ENCODE measurements at regions not wholly inside any gene's neighbourhood (a gene's known extent, or its start where the extent isn't known, plus 50 kb on each side); places are given as distances from the start of the nearest gene placed in this dataset.
"Not testable (repeated sequence)": the region's sequence is repeated elsewhere in the genome, so short reads cannot be mapped to it uniquely, and the experiment has no call there.

DNA sequence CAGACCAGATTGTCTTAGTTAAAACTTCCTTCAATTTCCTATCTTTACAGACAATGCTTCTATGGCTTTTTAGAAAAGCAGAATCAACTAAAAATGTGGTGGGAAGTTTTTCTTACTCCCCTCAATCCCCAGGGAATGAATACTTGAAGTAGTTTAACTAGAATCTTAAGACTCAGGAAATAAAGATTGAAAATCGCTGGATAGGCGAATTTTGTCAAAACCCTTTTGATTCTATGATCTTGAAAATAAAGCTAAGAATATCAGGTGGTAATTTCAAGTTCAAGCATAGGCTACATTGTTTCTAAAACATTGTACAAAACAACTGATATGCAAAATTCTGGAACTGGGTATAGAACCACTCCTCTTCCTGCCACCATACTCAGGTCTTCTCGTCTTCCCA is 276.5 kb upstream of the GK2 start:
- DNase-seq, result no peak
- POLR2A ChIA-PET, result no interaction called here
- Histone ChIP-seq H3K36me3 (ENCODE audit: insufficient read depth, low read length) (no peaks in the 10 kb centered on the region), H3K9me3 (ENCODE audit: low read length) (no peaks in the 10 kb centered on the region), H3K27me3 (ENCODE audit: insufficient read depth, low read length, poor library complexity, severe bottlenecking) (no peaks in the 10 kb centered on the region), H3K27ac (ENCODE audit: low read depth, low read length) (no peak overlapping the region), H3K4me1 (ENCODE audit: insufficient read depth, low read length) (no peaks in the 10 kb centered on the region), H3K4me3 (ENCODE audit: low read length) (no peak overlapping the region)
- Mint-ChIP-seq H3K27me3 (peaks cover 0 to 5% of the 10 kb centered on the region in 2 donors), H3K9me3 (no peaks in the 10 kb centered on the region), H3K4me3 (no peak overlapping the region), H3K4me1 (peaks cover 0 to 4% (median 0%) of the 10 kb centered on the region in 3 donors), H3K27ac (no peak overlapping the region), H3K36me3 (no peaks in the 10 kb centered on the region)
- CTCF ChIA-PET, result no interaction called here

DNA sequence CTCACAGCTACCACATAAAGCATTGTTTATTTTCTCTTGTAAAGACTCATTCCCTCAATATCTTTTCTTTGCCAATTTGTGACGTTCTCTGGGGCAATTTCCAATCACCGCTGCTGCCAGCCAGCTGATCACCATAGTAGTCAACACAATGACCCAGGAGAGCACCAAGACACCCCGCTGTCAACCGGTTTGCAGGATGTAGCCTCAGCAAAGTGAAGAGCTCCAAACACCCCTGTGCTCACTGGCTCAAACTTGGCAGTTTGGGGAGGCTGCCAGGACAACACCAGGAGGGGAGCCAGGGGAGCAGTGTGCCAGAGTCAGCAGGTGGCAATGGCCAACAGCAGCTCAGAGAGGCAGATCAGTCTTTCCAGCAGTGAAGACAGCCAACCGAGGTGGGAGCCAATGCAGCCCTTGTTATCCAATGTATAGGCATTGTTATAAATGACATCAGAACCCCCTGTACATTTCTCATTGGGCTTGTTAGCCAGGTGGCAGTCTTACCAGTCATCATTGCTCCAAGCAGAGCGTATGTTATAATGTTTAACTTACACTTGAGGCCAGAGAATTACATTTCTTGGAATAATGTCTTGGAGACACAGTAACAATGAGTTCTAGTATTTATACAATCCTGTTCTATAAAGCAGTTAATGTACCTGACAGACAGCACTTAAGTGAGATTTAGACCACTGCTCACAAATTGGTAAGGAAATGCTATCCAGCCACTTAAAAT is 274.9 kb upstream of the GK2 start:
- H3K4me3 Mint-ChIP-seq, result no peak overlapping the region
- Histone ChIP-seq H3K36me3 (ENCODE audit: insufficient read depth, low read length) (no peaks in the 10 kb centered on the region), H3K4me3 (ENCODE audit: low read length) (no peak overlapping the region), H3K27me3 (ENCODE audit: insufficient read depth, low read length, poor library complexity, severe bottlenecking) (no peaks in the 10 kb centered on the region), H3K4me1 (ENCODE audit: insufficient read depth, low read length) (no peaks in the 10 kb centered on the region), H3K9me3 (ENCODE audit: low read length) (no peaks in the 10 kb centered on the region), H3K27ac (ENCODE audit: low read depth, low read length) (no peak overlapping the region)
- H3K27ac Mint-ChIP-seq, result no peak overlapping the region
- H3K36me3 Mint-ChIP-seq, result no peaks in the 10 kb centered on the region
- H3K27me3 Mint-ChIP-seq, result peaks cover 0 to 5% of the 10 kb centered on the region in 2 donors
- POLR2A ChIA-PET, result no interaction called here
- no peak for DNase-seq
- H3K9me3 Mint-ChIP-seq, result no peaks in the 10 kb centered on the region
- peaks cover 0 to 4% (median 0%) of the 10 kb centered on the region in 3 donors for H3K4me1 Mint-ChIP-seq
- CTCF ChIA-PET, result no interaction called here

DNA sequence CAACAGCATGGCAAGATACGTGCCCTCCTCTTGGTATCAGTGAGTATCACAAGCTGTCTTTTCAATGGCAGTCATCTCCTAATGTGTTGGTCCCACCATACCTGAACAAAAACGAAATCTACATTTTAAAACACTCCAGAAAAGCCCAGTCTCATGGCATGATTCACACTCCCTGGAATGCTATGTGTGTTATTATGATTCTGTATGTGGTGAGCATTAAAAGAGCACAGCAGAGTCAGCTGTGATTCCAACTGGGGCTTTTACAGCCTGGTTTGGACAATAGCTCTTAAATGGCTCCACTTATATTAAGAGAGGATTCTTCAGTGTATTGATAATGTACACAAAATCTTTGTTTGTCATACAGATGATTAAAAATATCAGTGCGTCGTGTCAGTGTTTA is 274.1 kb upstream of the GK2 start:
- ChIA-PET POLR2A (no interaction called here), CTCF (no interaction called here)
- no peak for DNase-seq
- Mint-ChIP-seq H3K4me3 (no peak overlapping the region), H3K36me3 (no peaks in the 10 kb centered on the region), H3K4me1 (peaks cover 0 to 4% (median 0%) of the 10 kb centered on the region in 3 donors), H3K27ac (no peak overlapping the region), H3K27me3 (peaks cover 0 to 4% of the 10 kb centered on the region in 2 donors), H3K9me3 (no peaks in the 10 kb centered on the region)
- Histone ChIP-seq H3K36me3 (ENCODE audit: insufficient read depth, low read length) (no peaks in the 10 kb centered on the region), H3K27ac (ENCODE audit: low read depth, low read length) (no peak overlapping the region), H3K4me3 (ENCODE audit: low read length) (no peak overlapping the region), H3K27me3 (ENCODE audit: insufficient read depth, low read length, poor library complexity, severe bottlenecking) (no peaks in the 10 kb centered on the region), H3K9me3 (ENCODE audit: low read length) (no peaks in the 10 kb centered on the region), H3K4me1 (ENCODE audit: insufficient read depth, low read length) (no peaks in the 10 kb centered on the region)

DNA sequence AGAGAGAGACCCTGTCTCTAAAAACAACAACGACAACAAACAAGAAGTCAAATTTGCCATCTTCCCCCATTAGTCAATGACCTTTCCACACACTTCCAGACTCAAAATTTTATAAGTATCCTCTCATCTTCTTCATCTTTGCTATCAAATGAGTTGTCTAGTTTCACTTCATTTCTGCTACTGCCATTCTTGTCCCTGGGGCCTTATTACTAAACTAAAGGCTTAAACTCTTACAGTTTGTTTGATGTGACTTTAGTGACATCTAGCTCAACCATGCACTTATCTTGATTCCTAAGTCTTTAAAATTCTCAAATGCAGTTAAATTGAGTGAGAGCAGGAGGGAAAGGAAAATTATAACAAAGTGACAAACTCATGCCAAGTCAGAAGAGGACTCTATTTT is 271.8 kb upstream of the GK2 start:
- H3K9me3 ChIP-seq (ENCODE audit: low read length), result no peaks in the 10 kb centered on the region
- DNase-seq, result no peak

DNA sequence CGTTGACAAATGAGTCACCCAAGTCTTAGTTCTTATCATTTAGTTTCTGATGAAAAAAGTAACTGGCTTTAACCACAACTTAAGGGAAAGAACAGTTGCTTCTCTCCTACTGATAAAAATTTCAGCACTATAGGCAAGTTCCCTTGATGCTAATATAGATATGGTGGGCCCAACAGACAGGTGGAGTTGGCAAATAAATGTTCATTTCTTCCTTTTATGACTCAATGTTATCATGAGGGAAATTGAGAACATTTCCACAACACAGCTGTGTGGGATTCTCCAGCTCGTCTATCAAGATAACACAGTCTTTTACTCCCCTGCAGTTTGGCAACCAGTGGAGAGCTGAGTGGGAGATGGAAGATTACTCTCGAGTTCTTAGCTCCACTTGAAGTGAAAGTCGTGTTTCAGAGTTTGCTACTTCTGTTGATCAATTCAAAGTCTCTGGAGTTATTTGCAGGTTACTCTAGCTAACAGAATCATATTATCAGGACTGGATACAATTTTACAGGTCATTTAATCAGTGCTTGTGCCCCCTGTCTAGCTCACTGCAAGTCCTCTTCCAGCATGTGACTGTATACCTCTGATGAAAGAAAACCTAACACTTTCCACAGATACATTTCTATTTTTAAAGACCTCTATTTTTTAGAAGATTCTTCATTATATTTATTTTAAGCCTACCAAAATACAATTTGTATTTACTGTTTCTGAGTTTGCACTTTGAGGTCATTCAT is 270.6 kb upstream of the GK2 start:
- DNase-seq, result no peak
- H3K27ac ChIP-seq (ENCODE audit: low read depth, low read length), result no peak overlapping the region
- no peaks in the 10 kb centered on the region for H3K27me3 ChIP-seq (ENCODE audit: insufficient read depth, low read length, poor library complexity, severe bottlenecking)
- no peaks in the 10 kb centered on the region for H3K9me3 ChIP-seq (ENCODE audit: low read length)
- ChIA-PET CTCF (no interaction called here), POLR2A (no interaction called here)
- H3K36me3 ChIP-seq (ENCODE audit: insufficient read depth, low read length), result no peaks in the 10 kb centered on the region
- H3K27me3 Mint-ChIP-seq, result peaks cover 0 to 2% of the 10 kb centered on the region in 2 donors
- no peak overlapping the region for H3K4me3 ChIP-seq (ENCODE audit: low read length)
- peaks cover 0 to 4% (median 2%) of the 10 kb centered on the region in 5 donors for H3K9me3 Mint-ChIP-seq
- H3K36me3 Mint-ChIP-seq, result no peaks in the 10 kb centered on the region
- no peak overlapping the region for H3K4me3 Mint-ChIP-seq
- H3K4me1 Mint-ChIP-seq, result no peaks in the 10 kb centered on the region
- H3K27ac Mint-ChIP-seq, result no peak overlapping the region
- no peaks in the 10 kb centered on the region for H3K4me1 ChIP-seq (ENCODE audit: insufficient read depth, low read length)

More for the DNA sequence above, 271.8 kb upstream of the GK2 start:
- peaks cover 0 to 2% (median 0%) of the 10 kb centered on the region in 5 donors for H3K9me3 Mint-ChIP-seq
- POLR2A ChIA-PET, result no interaction called here
- H3K4me3 Mint-ChIP-seq, result no peak overlapping the region
- Histone ChIP-seq H3K4me1 (ENCODE audit: insufficient read depth, low read length) (no peaks in the 10 kb centered on the region), H3K27ac (ENCODE audit: low read depth, low read length) (peak overlapping the region; percentile 20), H3K27me3 (ENCODE audit: insufficient read depth, low read length, poor library complexity, severe bottlenecking) (no peaks in the 10 kb centered on the region), H3K36me3 (ENCODE audit: insufficient read depth, low read length) (no peaks in the 10 kb centered on the region), H3K4me3 (ENCODE audit: low read length) (no peak overlapping the region)
- H3K27ac Mint-ChIP-seq, result no peak overlapping the region
- no peaks in the 10 kb centered on the region for H3K4me1 Mint-ChIP-seq
- H3K27me3 Mint-ChIP-seq, result peaks cover 0 to 2% of the 10 kb centered on the region in 2 donors
- CTCF ChIA-PET, result no interaction called here
- H3K36me3 Mint-ChIP-seq, result no peaks in the 10 kb centered on the region

GRCh38 chr4:79676705-79677104 is 268.7 kb upstream of the GK2 start:
- Mint-ChIP-seq H3K36me3 (no peaks in the 10 kb centered on the region), H3K4me1 (no peaks in the 10 kb centered on the region), H3K27ac (no peak overlapping the region), H3K27me3 (no peaks in the 10 kb centered on the region), H3K4me3 (no peak overlapping the region), H3K9me3 (peaks cover 3 to 6% (median 6%) of the 10 kb centered on the region in 5 donors)
- no peaks in the 10 kb centered on the region for H3K27me3 ChIP-seq (ENCODE audit: insufficient read depth, low read length, poor library complexity, severe bottlenecking)
- H3K9me3 ChIP-seq (ENCODE audit: low read length), result no peaks in the 10 kb centered on the region
- no peak overlapping the region for H3K27ac ChIP-seq (ENCODE audit: low read depth, low read length)
- H3K4me3 ChIP-seq (ENCODE audit: low read length), result no peak overlapping the region
- ChIA-PET CTCF (no interaction called here), POLR2A (no interaction called here)
- no peak for DNase-seq
- no peaks in the 10 kb centered on the region for H3K36me3 ChIP-seq (ENCODE audit: insufficient read depth, low read length)
- H3K4me1 ChIP-seq (ENCODE audit: insufficient read depth, low read length), result no peaks in the 10 kb centered on the region

DNA sequence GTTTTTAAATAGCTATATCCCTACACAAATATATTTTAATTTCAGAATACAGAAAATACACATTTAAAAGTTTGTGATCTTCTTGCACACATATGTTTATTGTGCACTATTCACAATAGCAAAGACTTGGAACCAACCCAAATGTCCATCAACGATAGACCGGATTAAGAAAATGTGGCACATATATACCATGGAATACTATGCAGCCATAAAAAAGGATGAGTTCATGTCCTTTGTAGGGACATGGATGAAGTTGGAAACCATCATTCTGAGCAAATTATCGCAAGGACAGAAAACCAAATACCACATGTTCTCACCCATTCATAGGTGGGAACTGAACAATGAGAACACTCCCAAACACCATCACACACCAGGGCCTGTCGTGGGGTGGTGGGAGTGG is 266.9 kb upstream of the GK2 start:
- H3K27me3 ChIP-seq (ENCODE audit: insufficient read depth, low read length, poor library complexity, severe bottlenecking); H3K36me3 ChIP-seq (ENCODE audit: insufficient read depth, low read length); H3K27ac Mint-ChIP-seq; POLR2A ChIA-PET; DNase-seq; H3K4me1 Mint-ChIP-seq; CTCF ChIA-PET; H3K4me3 ChIP-seq (ENCODE audit: low read length); H3K4me3 Mint-ChIP-seq; H3K36me3 Mint-ChIP-seq; H3K27me3 Mint-ChIP-seq; H3K4me1 ChIP-seq (ENCODE audit: insufficient read depth, low read length); H3K9me3 ChIP-seq (ENCODE audit: low read length); H3K27ac ChIP-seq (ENCODE audit: low read depth, low read length): not testable (repeated sequence)
- H3K9me3 Mint-ChIP-seq, result peaks cover 6 to 15% (median 6%) of the 10 kb centered on the region in 5 donors

GRCh38 chr4:79673898-79674297 is 265.9 kb upstream of the GK2 start:
- H3K27ac Mint-ChIP-seq, result no peak overlapping the region
- H3K4me3 Mint-ChIP-seq, result no peak overlapping the region
- no peaks in the 10 kb centered on the region for H3K36me3 Mint-ChIP-seq
- ChIA-PET POLR2A (no interaction called here), CTCF (no interaction called here)
- H3K27me3 Mint-ChIP-seq, result peaks cover 0 to 2% of the 10 kb centered on the region in 2 donors
- DNase-seq, result no peak
- peaks cover 7 to 23% (median 9%) of the 10 kb centered on the region in 5 donors for H3K9me3 Mint-ChIP-seq
- H3K4me1 Mint-ChIP-seq, result no peaks in the 10 kb centered on the region
- no peaks in the 10 kb centered on the region for H3K27me3 ChIP-seq (ENCODE audit: insufficient read depth, low read length, poor library complexity, severe bottlenecking)
- no peaks in the 10 kb centered on the region for H3K36me3 ChIP-seq (ENCODE audit: insufficient read depth, low read length)
- no peaks in the 10 kb centered on the region for H3K4me1 ChIP-seq (ENCODE audit: insufficient read depth, low read length)
- no peaks in the 10 kb centered on the region for H3K9me3 ChIP-seq (ENCODE audit: low read length)
- H3K4me3 ChIP-seq (ENCODE audit: low read length), result no peak overlapping the region
- H3K27ac ChIP-seq (ENCODE audit: low read depth, low read length), result no peak overlapping the region

Measured in CD8-positive, alpha-beta memory T cell (primary cell).